Mucosa of stomach (tissue), 1 donor: ENCODE measurements at regions not wholly inside any gene's neighbourhood (a gene's known extent, or its start where the extent isn't known, plus 50 kb on each side); places are given as distances from the start of the nearest gene placed in this dataset.
"Not testable (repeated sequence)": the region's sequence is repeated elsewhere in the genome, so short reads cannot be mapped to it uniquely, and the experiment has no call there.

Source experiments
- H3K27me3 ChIP-seq: one replicate; pipeline ENCODE4 v1.7.0; 2013; ENCODE audit warnings: mild to moderate bottlenecking, low read length; ENCODE audit not compliant: control insufficient read depth, insufficient read depth
- H3K36me3 ChIP-seq: one replicate; pipeline ENCODE4 v1.7.0; 2013; ENCODE audit warnings: low read length; ENCODE audit not compliant: control insufficient read depth, insufficient read depth
- H3K4me1 ChIP-seq: one replicate; pipeline ENCODE4 v1.7.0; 2013; ENCODE audit warnings: mild to moderate bottlenecking, low read length; ENCODE audit not compliant: control insufficient read depth, insufficient read depth
- H3K4me3 ChIP-seq: one replicate; pipeline ENCODE4 v1.7.0; 2013; ENCODE audit warnings: low read length
- H3K9ac ChIP-seq: one replicate; pipeline ENCODE4 v1.7.0; 2013; ENCODE audit warnings: mild to moderate bottlenecking, low read length, moderate library complexity
- H3K9me3 ChIP-seq: one replicate; pipeline ENCODE4 v1.7.0; 2013; ENCODE audit warnings: mild to moderate bottlenecking, low read length, moderate library complexity; ENCODE audit not compliant: control insufficient read depth
- donor health status: Pancreatic carcinoma.

- H3K9me3 ChIP-seq, H3K9ac ChIP-seq, H3K4me1 ChIP-seq, H3K36me3 ChIP-seq, H3K27me3 ChIP-seq, H3K4me3 ChIP-seq: not testable (repeated sequence)
These were observed 177.4 kb upstream of the FLRT2 start for GRCh38 chr14:85352588-85352987.

DNA sequence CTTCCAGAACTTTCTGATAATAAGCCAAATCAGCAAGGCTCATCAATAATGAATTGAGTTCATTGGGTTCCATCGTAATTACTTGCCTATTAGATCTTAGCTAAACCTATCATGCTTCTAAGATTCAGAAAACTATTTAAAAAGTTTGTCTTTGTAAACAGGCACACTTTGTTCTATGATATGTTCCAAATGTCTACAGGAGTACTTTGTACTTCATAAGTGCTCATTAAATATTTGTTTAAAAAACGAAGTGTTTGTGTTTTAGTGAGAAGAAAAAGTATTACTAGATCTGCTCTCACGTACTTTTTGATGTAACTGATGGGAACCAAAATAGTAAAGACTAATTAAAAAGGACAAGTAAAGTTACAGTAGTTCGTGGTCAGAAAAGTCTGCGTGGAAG lies 172.8 kb upstream of the FLRT2 start:
- H3K4me1 ChIP-seq = no peaks in the 10 kb centered on the region
- H3K4me3 ChIP-seq = no peak overlapping the region
- H3K9ac ChIP-seq = no peak overlapping the region

GRCh38 chr14:85358136-85358785 lies 171.7 kb upstream of the FLRT2 start:
- H3K36me3 ChIP-seq = no peaks in the 10 kb centered on the region
- H3K27me3 ChIP-seq = no peaks in the 10 kb centered on the region
- no peak overlapping the region for H3K4me3 ChIP-seq
- H3K9ac ChIP-seq = no peak overlapping the region
- H3K9me3 ChIP-seq = no peaks in the 10 kb centered on the region
- H3K4me1 ChIP-seq = no peaks in the 10 kb centered on the region

More for the DNA sequence above, 172.8 kb upstream of the FLRT2 start:
- Histone ChIP-seq H3K36me3 (no peaks in the 10 kb centered on the region), H3K27me3 (no peaks in the 10 kb centered on the region), H3K9me3 (no peaks in the 10 kb centered on the region)

DNA sequence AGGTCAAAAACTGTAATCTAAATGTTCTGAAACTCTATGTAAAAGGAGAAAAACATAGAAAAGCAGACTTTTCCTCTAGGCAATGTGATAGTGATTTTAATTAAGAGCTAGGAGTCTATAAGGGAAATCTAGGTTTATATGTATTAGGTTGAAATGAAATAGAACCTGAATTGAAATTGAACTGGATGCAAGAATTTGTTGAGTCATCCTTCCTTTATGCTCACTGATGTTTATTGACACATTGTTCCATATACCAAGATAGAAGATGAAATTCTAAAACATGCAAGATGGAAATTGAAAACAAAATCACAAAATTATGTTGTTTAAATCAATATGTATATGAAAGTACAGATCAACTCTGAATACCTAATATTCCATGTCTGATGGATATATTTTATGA lies 170.4 kb upstream of the FLRT2 start:
- no peaks in the 10 kb centered on the region for H3K27me3 ChIP-seq

DNA sequence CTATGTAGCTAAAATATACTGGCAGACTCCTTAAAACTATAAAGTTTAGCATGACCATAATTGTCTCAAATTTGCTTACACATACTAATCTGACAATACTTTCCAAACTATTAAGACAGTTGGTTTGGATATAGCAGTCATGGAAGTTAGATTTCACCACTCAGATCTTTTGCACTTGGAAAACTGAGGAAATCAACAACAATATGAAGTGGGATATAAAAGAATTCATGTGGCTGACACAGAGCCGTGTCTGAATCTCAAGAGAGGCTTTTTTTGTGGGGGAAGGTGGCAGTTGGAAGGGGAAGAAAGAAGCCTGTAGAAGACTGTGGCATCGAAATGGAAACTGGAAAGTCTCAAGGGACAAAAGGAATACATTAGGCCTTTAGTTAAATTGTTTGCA lies 166.6 kb upstream of the FLRT2 start:
- H3K9me3 ChIP-seq = no peaks in the 10 kb centered on the region
- H3K4me1 ChIP-seq = no peaks in the 10 kb centered on the region
- no peak overlapping the region for H3K9ac ChIP-seq
- no peak overlapping the region for H3K4me3 ChIP-seq
- H3K36me3 ChIP-seq = no peaks in the 10 kb centered on the region
- H3K27me3 ChIP-seq = no peaks in the 10 kb centered on the region

More for the DNA sequence above, 170.4 kb upstream of the FLRT2 start:
- no peaks in the 10 kb centered on the region for H3K4me1 ChIP-seq
- H3K9me3 ChIP-seq = no peaks in the 10 kb centered on the region
- no peak overlapping the region for H3K9ac ChIP-seq
- H3K4me3 ChIP-seq = no peak overlapping the region
- H3K36me3 ChIP-seq = no peaks in the 10 kb centered on the region

DNA sequence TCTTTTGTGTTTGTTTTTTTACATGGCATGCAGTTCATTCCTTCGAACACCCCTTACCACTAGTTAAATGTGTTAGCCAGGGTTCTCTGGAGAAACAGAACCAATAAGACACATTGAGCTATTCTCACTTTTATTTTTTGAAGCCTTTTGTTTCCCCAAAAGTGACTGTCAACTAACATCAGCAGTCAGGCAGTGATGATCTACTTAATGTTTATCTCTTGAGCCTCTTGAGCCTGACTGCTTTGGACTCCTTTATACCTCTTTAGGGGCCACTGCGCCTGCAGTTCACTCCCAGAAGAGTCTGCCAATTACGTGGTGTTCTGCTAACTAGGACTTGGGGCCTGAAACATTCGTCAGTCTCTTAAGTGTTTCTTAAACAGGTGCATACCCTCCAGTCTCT lies 163.7 kb upstream of the FLRT2 start:
- H3K36me3 ChIP-seq = no peaks in the 10 kb centered on the region

DNA sequence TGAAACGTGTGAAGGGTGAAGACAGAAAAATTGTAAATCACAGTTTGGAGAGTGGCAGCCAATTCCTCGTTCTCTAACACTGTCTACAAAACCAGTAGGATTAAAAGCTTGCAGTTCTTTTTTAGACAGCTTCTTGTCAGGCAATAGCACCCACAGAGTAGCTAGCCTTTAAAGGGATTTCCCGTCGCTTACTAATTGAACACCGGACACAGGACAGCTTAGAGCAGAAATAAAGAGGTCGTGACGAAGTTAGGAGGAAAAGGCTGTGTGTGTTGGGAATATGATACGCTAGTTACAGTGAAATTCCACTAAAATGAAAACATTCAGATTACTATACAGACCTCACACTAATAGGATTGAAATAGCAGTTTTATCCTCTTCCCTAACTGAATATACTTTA lies 149.1 kb upstream of the FLRT2 start:
- no peaks in the 10 kb centered on the region for H3K27me3 ChIP-seq
- no peak overlapping the region for H3K9ac ChIP-seq
- H3K4me3 ChIP-seq = no peak overlapping the region
- H3K4me1 ChIP-seq = no peaks in the 10 kb centered on the region
- no peaks in the 10 kb centered on the region for H3K9me3 ChIP-seq
- no peaks in the 10 kb centered on the region for H3K36me3 ChIP-seq

More for the DNA sequence above, 163.7 kb upstream of the FLRT2 start:
- Histone ChIP-seq H3K27me3 (no peaks in the 10 kb centered on the region), H3K4me3 (no peak overlapping the region), H3K4me1 (no peaks in the 10 kb centered on the region), H3K9me3 (no peaks in the 10 kb centered on the region), H3K9ac (no peak overlapping the region)

DNA sequence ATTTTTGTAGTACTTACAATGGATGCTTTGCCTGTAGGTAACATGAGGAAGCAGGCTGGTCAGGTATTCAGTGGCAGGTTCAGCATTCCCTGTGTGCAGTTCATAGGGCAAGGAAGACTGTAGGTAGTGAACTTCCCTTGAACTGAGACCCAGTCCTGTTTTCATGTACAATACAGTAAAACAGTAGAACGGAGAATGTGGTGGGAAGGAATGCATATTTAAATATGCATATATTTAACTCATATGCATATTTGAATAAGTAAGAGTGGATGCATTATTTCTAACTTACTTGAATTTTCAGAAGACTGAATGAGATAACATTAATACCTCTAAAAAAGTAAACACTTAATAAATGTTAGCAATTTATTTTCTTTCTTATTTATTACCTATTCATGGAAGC lies 147.6 kb upstream of the FLRT2 start:
- no peak overlapping the region for H3K9ac ChIP-seq
- H3K4me1 ChIP-seq = no peaks in the 10 kb centered on the region
- H3K27me3 ChIP-seq = no peaks in the 10 kb centered on the region
- no peak overlapping the region for H3K4me3 ChIP-seq
- H3K9me3 ChIP-seq = no peaks in the 10 kb centered on the region
- H3K36me3 ChIP-seq = no peaks in the 10 kb centered on the region

GRCh38 chr14:85387181-85387580 lies 142.8 kb upstream of the FLRT2 start:
- no peaks in the 10 kb centered on the region for H3K36me3 ChIP-seq
- no peaks in the 10 kb centered on the region for H3K9me3 ChIP-seq
- H3K9ac ChIP-seq = no peak overlapping the region
- no peaks in the 10 kb centered on the region for H3K4me1 ChIP-seq
- no peak overlapping the region for H3K4me3 ChIP-seq
- H3K27me3 ChIP-seq = no peaks in the 10 kb centered on the region

DNA sequence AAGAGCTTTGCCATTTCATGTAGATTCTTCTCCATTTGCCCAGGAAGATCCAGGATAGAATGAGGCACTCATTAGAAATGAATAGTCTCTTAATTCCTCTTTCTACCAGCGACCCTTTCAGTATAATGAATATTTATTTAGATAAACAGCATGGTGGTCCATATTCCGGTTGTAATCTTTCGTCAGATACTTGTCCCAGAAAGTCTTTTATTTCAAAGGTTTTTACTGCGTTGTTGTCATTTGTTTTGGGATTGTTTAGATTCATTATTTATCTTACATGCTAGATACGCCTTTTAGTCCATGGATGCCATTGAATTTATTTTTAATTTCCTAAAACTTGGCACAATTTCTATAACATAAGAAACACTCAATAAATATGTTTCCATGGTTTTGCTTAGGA lies 139.7 kb upstream of the FLRT2 start:
- no peak overlapping the region for H3K9ac ChIP-seq
- H3K9me3 ChIP-seq = no peaks in the 10 kb centered on the region
- no peak overlapping the region for H3K4me3 ChIP-seq
- no peaks in the 10 kb centered on the region for H3K27me3 ChIP-seq
- no peaks in the 10 kb centered on the region for H3K36me3 ChIP-seq
- H3K4me1 ChIP-seq = no peaks in the 10 kb centered on the region

DNA sequence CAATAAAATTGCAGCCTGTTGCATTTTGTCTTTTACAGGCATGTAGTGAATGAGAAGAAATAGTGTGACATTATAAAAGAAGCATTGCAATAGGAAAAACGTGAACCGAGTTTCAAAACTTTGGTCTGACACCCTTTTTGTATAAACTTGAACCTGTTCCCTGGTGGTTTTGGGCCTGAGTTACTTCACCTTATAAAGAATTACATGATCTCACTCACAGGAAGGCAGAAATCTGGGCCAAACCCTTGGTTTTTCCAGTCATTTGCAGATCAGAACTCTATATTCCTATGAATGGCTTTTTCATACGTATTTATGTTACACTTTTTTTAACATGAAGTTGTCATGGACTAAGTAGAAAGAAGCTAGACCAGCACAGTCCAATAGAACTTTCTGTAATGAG lies 138.5 kb upstream of the FLRT2 start:
- Histone ChIP-seq H3K4me3 (no peak overlapping the region), H3K36me3 (no peaks in the 10 kb centered on the region), H3K9me3 (no peaks in the 10 kb centered on the region), H3K27me3 (no peaks in the 10 kb centered on the region), H3K9ac (no peak overlapping the region), H3K4me1 (no peaks in the 10 kb centered on the region)

DNA sequence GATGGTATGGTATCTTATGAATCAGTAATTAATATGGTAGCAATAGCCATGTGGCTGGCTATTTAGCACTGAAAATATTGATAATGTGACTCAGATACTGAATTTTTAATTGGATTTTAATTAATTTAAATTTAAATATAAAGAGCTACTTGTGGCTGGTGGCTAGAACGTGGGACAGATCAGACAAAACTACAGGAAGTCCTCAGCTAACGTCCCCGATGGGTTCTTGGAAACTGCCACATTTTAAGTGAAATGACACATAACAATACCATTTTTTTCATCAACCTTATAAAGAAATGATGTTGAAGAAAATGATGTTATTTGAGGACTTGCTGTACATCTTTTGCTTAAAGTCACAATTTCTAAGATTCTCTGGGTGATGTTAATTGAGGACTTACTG lies 138.1 kb upstream of the FLRT2 start:
- Histone ChIP-seq H3K9ac (no peak overlapping the region), H3K4me1 (no peaks in the 10 kb centered on the region), H3K4me3 (no peak overlapping the region), H3K36me3 (no peaks in the 10 kb centered on the region), H3K9me3 (no peaks in the 10 kb centered on the region), H3K27me3 (no peaks in the 10 kb centered on the region)

- Histone ChIP-seq H3K4me1 (peaks cover 3% of the 10 kb centered on the region), H3K36me3 (no peaks in the 10 kb centered on the region), H3K9ac (no peak overlapping the region), H3K27me3 (no peaks in the 10 kb centered on the region), H3K9me3 (no peaks in the 10 kb centered on the region), H3K4me3 (no peak overlapping the region)
These were observed 130.8 kb upstream of the FLRT2 start for GRCh38 chr14:85399186-85399585.
